Small intestine (tissue), 7 donors: ENCODE measurements at regions not wholly inside any gene's neighbourhood (a gene's known extent, or its start where the extent isn't known, plus 50 kb on each side); places are given as distances from the start of the nearest gene placed in this dataset.

Source experiments
- DNase-seq, 2 donors: peaks; one replicate each; pipeline versions ENCODE4 v3.0.0 to v3.0.0-alpha.2; 2013
- FAIRE-seq: peaks from 2 replicates; lab custom pipeline; 2012; peaks lifted over from hg19 to GRCh38; lab: Jason Lieb, UNC
- H3K27ac ChIP-seq, 3 donors: one replicate each; pipeline ENCODE4 v1.5.1; 2013; ENCODE audit warnings: low read length in 2 of 3, mild to moderate bottlenecking in 2 of 3, control low read depth in 1 of 3, inconsistent platforms in 1 of 3, low read depth in 1 of 3, moderate library complexity in 1 of 3
- H3K27me3 ChIP-seq, 3 donors: one replicate each; pipeline ENCODE4 v1.6.1; 2013; ENCODE audit warnings: low read length in 3 of 3, inconsistent platforms in 1 of 3; ENCODE audit not compliant: control insufficient read depth in 3 of 3, insufficient read depth in 3 of 3
- H3K36me3 ChIP-seq, 3 donors: one replicate each; pipeline ENCODE4 v1.6.1; 2013; ENCODE audit warnings: low read length in 3 of 3, inconsistent platforms in 1 of 3, low read depth in 1 of 3, mild to moderate bottlenecking in 1 of 3, moderate library complexity in 1 of 3; ENCODE audit not compliant: control insufficient read depth in 3 of 3, insufficient read depth in 2 of 3
- H3K4me1 ChIP-seq, 3 donors: one replicate each; pipeline ENCODE4 v1.6.1; 2013; ENCODE audit warnings: low read length in 2 of 3, inconsistent platforms in 1 of 3, low read depth in 1 of 3, mild to moderate bottlenecking in 1 of 3, moderate library complexity in 1 of 3; ENCODE audit not compliant: control insufficient read depth in 3 of 3, insufficient read depth in 2 of 3
- H3K4me3 ChIP-seq, 3 donors: one replicate each; pipeline ENCODE4 v1.5.1; 2013; ENCODE audit warnings: low read length in 3 of 3, control low read depth in 1 of 3, inconsistent platforms in 1 of 3, low read depth in 1 of 3, mild to moderate bottlenecking in 1 of 3, moderate library complexity in 1 of 3
- H3K9me3 ChIP-seq, 2 donors: one replicate each; pipeline ENCODE4 v1.6.1; 2013; ENCODE audit warnings: low read depth in 1 of 2, low read length in 1 of 2; ENCODE audit not compliant: control insufficient read depth in 2 of 2, insufficient read depth in 1 of 2
- WGBS, 3 donors: extraction: QIAGEN DNeasy Blood & Tissue Kit; methylation state at CpG; one replicate each; pipeline ENCODE4 v1.1.7; 2013; 5-methylcytosine and 5-hydroxymethylcytosine counted together
- donor health status: healthy with polysubstance abuse.
- donor health status: control.
- donor health status: control.
- donor health status: Bipolar disorder and iron deficiency.
- donor health status: healthy.

GRCh38 chr5:82375488-82376244 lies 97.5 kb upstream of the RPS23 start:
- no peaks in the 10 kb centered on the region for H3K4me1 ChIP-seq
- DNase-seq (no peak), FAIRE-seq (no peak)
- 75 to 77% (median 75%) methylated on average over 5 of the region's 5 CpGs for WGBS, 3 donors
- H3K4me3 ChIP-seq, result no peak overlapping the region
- peaks cover 0 to 16% of the 10 kb centered on the region in 2 donors for H3K9me3 ChIP-seq
- H3K36me3 ChIP-seq, result no peaks in the 10 kb centered on the region
- no peaks in the 10 kb centered on the region for H3K27me3 ChIP-seq
- H3K27ac ChIP-seq, result no peak overlapping the region

GRCh38 chr5:82374637-82375036 lies 96.5 kb upstream of the RPS23 start:
- no peaks in the 10 kb centered on the region for H3K27me3 ChIP-seq
- WGBS, 3 donors, result 95 to 100% (median 96%) methylated on average over 1 of the region's 1 CpG
- DNase-seq (no peak), FAIRE-seq (no peak)
- no peak overlapping the region for H3K4me3 ChIP-seq
- peaks cover 0 to 12% of the 10 kb centered on the region in 2 donors for H3K9me3 ChIP-seq
- H3K27ac ChIP-seq, result no peak overlapping the region
- H3K4me1 ChIP-seq, result no peaks in the 10 kb centered on the region
- no peaks in the 10 kb centered on the region for H3K36me3 ChIP-seq

GRCh38 chr5:82367930-82368329 lies 89.8 kb upstream of the RPS23 start:
- H3K9me3 ChIP-seq, result no peaks in the 10 kb centered on the region
- peaks cover 0 to 2% (median 0%) of the 10 kb centered on the region in 3 donors for H3K4me1 ChIP-seq
- DNase-seq (no peak), FAIRE-seq (no peak)
- WGBS, 3 donors, result 78 to 100% (median 93%) methylated on average over 1 of the region's 1 CpG
- H3K27me3 ChIP-seq, result no peaks in the 10 kb centered on the region
- H3K4me3 ChIP-seq, result no peak overlapping the region
- H3K27ac ChIP-seq, result no peak overlapping the region
- H3K36me3 ChIP-seq, result no peaks in the 10 kb centered on the region

GRCh38 chr5:82365744-82366228 lies 87.6 kb upstream of the RPS23 start:
- Histone ChIP-seq H3K4me3 (no peak overlapping the region), H3K9me3 (no peaks in the 10 kb centered on the region), H3K36me3 (no peaks in the 10 kb centered on the region), H3K27ac (no peak overlapping the region), H3K4me1 (peaks cover 0 to 2% (median 0%) of the 10 kb centered on the region in 3 donors), H3K27me3 (no peaks in the 10 kb centered on the region)
- DNase-seq (peak in 1 of 2 donors; percentile 16), FAIRE-seq (no peak)
- 63 to 67% (median 67%) methylated on average over 5 of the region's 5 CpGs for WGBS, 3 donors

- Histone ChIP-seq H3K27ac (no peak overlapping the region), H3K4me1 (peaks cover 0 to 2% (median 0%) of the 10 kb centered on the region in 3 donors), H3K4me3 (no peak overlapping the region), H3K36me3 (no peaks in the 10 kb centered on the region), H3K9me3 (no peaks in the 10 kb centered on the region), H3K27me3 (no peaks in the 10 kb centered on the region)
- FAIRE-seq (no peak), DNase-seq (no peak)
- WGBS, 3 donors, result 83 to 92% (median 84%) methylated on average over 4 of the region's 4 CpGs
Observed at GRCh38 chr5:82365026-82365425, 86.9 kb upstream of the RPS23 start.

GRCh38 chr5:82364497-82364896 lies 86.3 kb upstream of the RPS23 start:
- 64 to 68% (median 65%) methylated on average over 5 of the region's 5 CpGs for WGBS, 3 donors
- H3K4me1 ChIP-seq, result peaks cover 0 to 2% (median 0%) of the 10 kb centered on the region in 3 donors
- no peak for FAIRE-seq

GRCh38 chr5:82363524-82363923 lies 85.4 kb upstream of the RPS23 start:
- H3K36me3 ChIP-seq, result no peaks in the 10 kb centered on the region
- peaks cover 0 to 2% (median 0%) of the 10 kb centered on the region in 3 donors for H3K4me1 ChIP-seq
- H3K4me3 ChIP-seq, result no peak overlapping the region
- 85 to 93% (median 88%) methylated on average over 4 of the region's 4 CpGs for WGBS, 3 donors
- DNase-seq (no peak), FAIRE-seq (no peak)
- H3K27me3 ChIP-seq, result no peaks in the 10 kb centered on the region
- H3K9me3 ChIP-seq, result no peaks in the 10 kb centered on the region
- H3K27ac ChIP-seq, result no peak overlapping the region

More at GRCh38 chr5:82364497-82364896, 86.3 kb upstream of the RPS23 start:
- no peaks in the 10 kb centered on the region for H3K27me3 ChIP-seq
- H3K27ac ChIP-seq, result no peak overlapping the region
- no peaks in the 10 kb centered on the region for H3K36me3 ChIP-seq
- no peaks in the 10 kb centered on the region for H3K9me3 ChIP-seq
- no peak overlapping the region for H3K4me3 ChIP-seq
- DNase-seq, result peak; percentile 25 to 58

- WGBS, 3 donors, result 56 to 65% (median 61%) methylated on average over 6 of the region's 6 CpGs
Observed at GRCh38 chr5:82362636-82363035, 84.5 kb upstream of the RPS23 start.

More at GRCh38 chr5:82362636-82363035, 84.5 kb upstream of the RPS23 start:
- Histone ChIP-seq H3K36me3 (no peaks in the 10 kb centered on the region), H3K27ac (no peak overlapping the region), H3K4me1 (peaks cover 0 to 2% (median 1%) of the 10 kb centered on the region in 3 donors), H3K4me3 (no peak overlapping the region), H3K27me3 (no peaks in the 10 kb centered on the region), H3K9me3 (no peaks in the 10 kb centered on the region)
- FAIRE-seq (no peak), DNase-seq (no peak)
